Neuron (in vitro differentiated cells): ENCODE measurements at regions not wholly inside any gene's neighbourhood (a gene's known extent, or its start where the extent isn't known, plus 50 kb on each side); places are given as distances from the start of the nearest gene placed in this dataset.

Experiments used
- H2AFZ ChIP-seq: one replicate; pipeline ENCODE4 v1.6.1; 2013; ENCODE audit warnings: low read depth, mild to moderate bottlenecking, inconsistent platforms, low read length, moderate library complexity
- H3K27me3 ChIP-seq: one replicate; pipeline ENCODE4 v1.6.1; 2013; ENCODE audit warnings: low read length; ENCODE audit not compliant: insufficient read depth
- H3K36me3 ChIP-seq: one replicate; pipeline ENCODE4 v1.6.1; 2013; ENCODE audit warnings: low read length; ENCODE audit not compliant: insufficient read depth
- H3K4me1 ChIP-seq: one replicate; pipeline ENCODE4 v1.6.1; 2013; ENCODE audit warnings: low read length; ENCODE audit not compliant: insufficient read depth
- H3K4me3 ChIP-seq: 2 replicates; pipeline ENCODE4 v1.5.1; 2013; ENCODE audit warnings: mild to moderate bottlenecking, low read length, moderate library complexity
- H3K9me3 ChIP-seq: one replicate; pipeline ENCODE4 v1.6.1; 2013; ENCODE audit warnings: low read length

- Histone ChIP-seq H3K9me3 (no peaks in the 10 kb centered on the region), H3K4me3 (no peak overlapping the region), H3K36me3 (no peaks in the 10 kb centered on the region), H3K27me3 (no peaks in the 10 kb centered on the region), H3K4me1 (no peaks in the 10 kb centered on the region), H2AFZ (no peak overlapping the region)
These were observed 204.2 kb downstream of the KLF5 start for GRCh38 chr13:73262862-73263627.

- Histone ChIP-seq H3K9me3 (no peaks in the 10 kb centered on the region), H2AFZ (no peak overlapping the region), H3K4me3 (no peak overlapping the region), H3K4me1 (no peaks in the 10 kb centered on the region), H3K27me3 (no peaks in the 10 kb centered on the region), H3K36me3 (no peaks in the 10 kb centered on the region)
These were observed 203.0 kb downstream of the KLF5 start for GRCh38 chr13:73261739-73262216.

- Histone ChIP-seq H3K9me3 (no peaks in the 10 kb centered on the region), H3K36me3 (no peaks in the 10 kb centered on the region), H3K27me3 (no peaks in the 10 kb centered on the region), H3K4me1 (no peaks in the 10 kb centered on the region), H2AFZ (no peak overlapping the region), H3K4me3 (no peak overlapping the region)
These were observed 200.5 kb downstream of the KLF5 start for GRCh38 chr13:73259061-73260017.

- Histone ChIP-seq H3K27me3 (no peaks in the 10 kb centered on the region), H3K4me3 (no peak overlapping the region), H3K9me3 (no peaks in the 10 kb centered on the region), H3K4me1 (no peaks in the 10 kb centered on the region), H2AFZ (no peak overlapping the region), H3K36me3 (no peaks in the 10 kb centered on the region)
These were observed 199.6 kb downstream of the KLF5 start for GRCh38 chr13:73258406-73258805.

- Histone ChIP-seq H3K4me3 (no peak overlapping the region), H3K9me3 (no peaks in the 10 kb centered on the region), H3K36me3 (no peaks in the 10 kb centered on the region), H3K4me1 (no peaks in the 10 kb centered on the region), H3K27me3 (no peaks in the 10 kb centered on the region), H2AFZ (no peak overlapping the region)
These were observed 196.0 kb downstream of the KLF5 start for GRCh38 chr13:73254827-73255226.

- H3K27me3 ChIP-seq = no peaks in the 10 kb centered on the region
- no peaks in the 10 kb centered on the region for H3K9me3 ChIP-seq
- H3K4me3 ChIP-seq = no peak overlapping the region
- H3K36me3 ChIP-seq = no peaks in the 10 kb centered on the region
- H3K4me1 ChIP-seq = no peaks in the 10 kb centered on the region
- H2AFZ ChIP-seq = no peak overlapping the region
These were observed 192.9 kb downstream of the KLF5 start for GRCh38 chr13:73251626-73252265.

- Histone ChIP-seq H3K36me3 (no peaks in the 10 kb centered on the region), H3K27me3 (no peaks in the 10 kb centered on the region), H3K4me3 (no peak overlapping the region)
These were observed 191.3 kb downstream of the KLF5 start for GRCh38 chr13:73250061-73250460.

GRCh38 chr13:73248711-73249580, 190.1 kb downstream of the KLF5 start:
- H3K4me3 ChIP-seq = no peak overlapping the region
- H2AFZ ChIP-seq = no peak overlapping the region
- no peaks in the 10 kb centered on the region for H3K27me3 ChIP-seq
- H3K9me3 ChIP-seq = no peaks in the 10 kb centered on the region
- no peaks in the 10 kb centered on the region for H3K36me3 ChIP-seq
- H3K4me1 ChIP-seq = no peaks in the 10 kb centered on the region

More at GRCh38 chr13:73250061-73250460, 191.3 kb downstream of the KLF5 start:
- no peaks in the 10 kb centered on the region for H3K4me1 ChIP-seq
- no peak overlapping the region for H2AFZ ChIP-seq
- no peaks in the 10 kb centered on the region for H3K9me3 ChIP-seq

- Histone ChIP-seq H3K36me3 (no peaks in the 10 kb centered on the region), H3K4me3 (no peak overlapping the region), H3K4me1 (no peaks in the 10 kb centered on the region), H3K27me3 (no peaks in the 10 kb centered on the region), H2AFZ (no peak overlapping the region), H3K9me3 (no peaks in the 10 kb centered on the region)
These were observed 189.3 kb downstream of the KLF5 start for GRCh38 chr13:73248154-73248553.

GRCh38 chr13:73245246-73245645, 186.4 kb downstream of the KLF5 start:
- Histone ChIP-seq H2AFZ (no peak overlapping the region), H3K4me3 (no peak overlapping the region), H3K9me3 (no peaks in the 10 kb centered on the region), H3K36me3 (no peaks in the 10 kb centered on the region), H3K27me3 (no peaks in the 10 kb centered on the region), H3K4me1 (no peaks in the 10 kb centered on the region)

- Histone ChIP-seq H3K9me3 (no peaks in the 10 kb centered on the region), H3K4me3 (no peak overlapping the region), H2AFZ (no peak overlapping the region), H3K27me3 (no peaks in the 10 kb centered on the region), H3K36me3 (no peaks in the 10 kb centered on the region), H3K4me1 (no peaks in the 10 kb centered on the region)
These were observed 185.7 kb downstream of the KLF5 start for GRCh38 chr13:73244467-73244866.

- no peaks in the 10 kb centered on the region for H3K4me1 ChIP-seq
- H3K27me3 ChIP-seq = no peaks in the 10 kb centered on the region
- no peak overlapping the region for H3K4me3 ChIP-seq
- no peaks in the 10 kb centered on the region for H3K36me3 ChIP-seq
- H2AFZ ChIP-seq = no peak overlapping the region
- no peaks in the 10 kb centered on the region for H3K9me3 ChIP-seq
These were observed 183.8 kb downstream of the KLF5 start for GRCh38 chr13:73242515-73243015.
